Hepatocyte (in vitro differentiated cells): ENCODE measurements at regions not wholly inside any gene's neighbourhood (a gene's known extent, or its start where the extent isn't known, plus 50 kb on each side); places are given as distances from the start of the nearest gene placed in this dataset.

Experiments
- DNase-seq: peaks from one replicate; pipeline ENCODE4 v3.0.0-alpha.2; 2016; ENCODE audit warnings: low spot score
- H2AFZ ChIP-seq: fragments of 200-600 bp; sonication (generic); 2 replicates; pipeline ENCODE4 v1.6.0; 2016; ENCODE audit warnings: antibody characterized with exemption, mild to moderate bottlenecking
- H3K27ac ChIP-seq: fragments of 200-600 bp; sonication (generic); 2 replicates; pipeline ENCODE4 v1.5.1; 2016; ENCODE audit warnings: mild to moderate bottlenecking
- H3K27me3 ChIP-seq: fragments of 200-600 bp; sonication (generic); 2 replicates; pipeline ENCODE4 v1.6.1; 2016
- H3K36me3 ChIP-seq: fragments of 200-600 bp; sonication (generic); replicated peaks from 2 replicates; pipeline ENCODE4 v1.5.1; 2016; ENCODE audit warnings: low read depth; ENCODE audit not compliant: insufficient read depth
- H3K4me1 ChIP-seq: fragments of 200-600 bp; sonication (generic); 2 replicates; pipeline ENCODE4 v1.5.1; 2016; ENCODE audit warnings: mild to moderate bottlenecking, moderate library complexity; ENCODE audit not compliant: insufficient read depth
- H3K4me2 ChIP-seq: fragments of 200-600 bp; sonication (generic); 2 replicates; pipeline ENCODE4 v1.6.0; 2016
- H3K4me3 ChIP-seq: fragments of 200-600 bp; sonication (generic); 2 replicates; pipeline ENCODE4 v1.5.1; 2016; ENCODE audit warnings: mild to moderate bottlenecking
- H3K79me2 ChIP-seq: fragments of 200-600 bp; sonication (generic); 2 replicates; pipeline ENCODE4 v1.6.0; 2017; ENCODE audit warnings: mild to moderate bottlenecking
- H3K9me2 ChIP-seq: fragments of 200-600 bp; sonication (generic); replicated peaks from 2 replicates; pipeline ENCODE4 v1.6.0; 2017; ENCODE audit warnings: mild to moderate bottlenecking; ENCODE audit not compliant: insufficient read depth
- H3K9me3 ChIP-seq: fragments of 200-600 bp; sonication (generic); 2 replicates; pipeline ENCODE4 v1.5.1; 2016; ENCODE audit warnings: low read depth, mild to moderate bottlenecking
- H4K20me1 ChIP-seq: fragments of 200-600 bp; sonication (generic); 2 replicates; pipeline ENCODE4 v1.6.0; 2016; ENCODE audit warnings: mild to moderate bottlenecking; ENCODE audit not compliant: insufficient read depth, poor library complexity, severe bottlenecking
- CTCF ChIP-seq: fragments of 200-600 bp; sonication (generic); IDR thresholded peaks from 2 replicates; pipeline ENCODE4 v1.5.1; 2016; ENCODE audit warnings: antibody characterized with exemption, mild to moderate bottlenecking; ENCODE audit not compliant: poor library complexity
- EZH2 ChIP-seq: fragments of 200-600 bp; sonication (generic); IDR thresholded peaks from 2 replicates; pipeline ENCODE4 v1.6.1; 2016; ENCODE audit warnings: antibody characterized with exemption, mild to moderate bottlenecking, borderline replicate concordance
- EZH2phosphoT487 ChIP-seq: fragments of 200-600 bp; sonication (generic); IDR thresholded peaks from one replicate; pipeline ENCODE4 v1.6.1; 2018; ENCODE audit warnings: antibody characterized with exemption, mild to moderate bottlenecking, low read depth, moderate library complexity; ENCODE audit not compliant: unreplicated experiment, severe bottlenecking
- WGBS: methylation state at CpG from one replicate; pipeline ENCODE4 v1.1.6; 2016; ENCODE audit warnings: low lambda C conversion rate; ENCODE audit errors: missing lambda C conversion rate; 5-methylcytosine and 5-hydroxymethylcytosine counted together

- no peak overlapping the region for H3K4me3 ChIP-seq
- H4K20me1 ChIP-seq = no peaks in the 10 kb centered on the region
- TF ChIP-seq EZH2phosphoT487 (no peak), EZH2 (no peak), CTCF (no peak)
- no peaks in the 10 kb centered on the region for H3K9me2 ChIP-seq
- no peak overlapping the region for H2AFZ ChIP-seq
- no peaks in the 10 kb centered on the region for H3K36me3 ChIP-seq
- no peaks in the 10 kb centered on the region for H3K9me3 ChIP-seq
- H3K79me2 ChIP-seq = no peaks in the 10 kb centered on the region
- H3K4me1 ChIP-seq = no peaks in the 10 kb centered on the region
- no peak overlapping the region for H3K27ac ChIP-seq
- no peaks in the 10 kb centered on the region for H3K27me3 ChIP-seq
- 88% methylated on average over 4 of the region's 4 CpGs for WGBS
- H3K4me2 ChIP-seq = no peak overlapping the region
- DNase-seq = no peak
Measured at GRCh38 chr2:144159240-144159639, 360.7 kb downstream of the ZEB2 start.

- H2AFZ ChIP-seq = no peak overlapping the region
- H3K4me3 ChIP-seq = no peak overlapping the region
- no peaks in the 10 kb centered on the region for H3K9me3 ChIP-seq
- no peaks in the 10 kb centered on the region for H3K27me3 ChIP-seq
- H3K4me2 ChIP-seq = no peak overlapping the region
- no peaks in the 10 kb centered on the region for H3K79me2 ChIP-seq
- DNase-seq = no peak
- no peaks in the 10 kb centered on the region for H4K20me1 ChIP-seq
- 97% methylated on average over 2 of the region's 2 CpGs for WGBS
- TF ChIP-seq EZH2phosphoT487 = no peak
- no peak for TF ChIP-seq EZH2
- H3K4me1 ChIP-seq = no peaks in the 10 kb centered on the region
- no peaks in the 10 kb centered on the region for H3K36me3 ChIP-seq
- H3K9me2 ChIP-seq = no peaks in the 10 kb centered on the region
- no peak overlapping the region for H3K27ac ChIP-seq
Measured at GRCh38 chr2:144158096-144158495, 361.8 kb downstream of the ZEB2 start.

- Histone ChIP-seq H3K4me3 (no peak overlapping the region), H3K27me3 (no peaks in the 10 kb centered on the region), H3K27ac (no peak overlapping the region), H3K9me3 (no peaks in the 10 kb centered on the region), H3K4me2 (no peak overlapping the region), H3K36me3 (no peaks in the 10 kb centered on the region), H3K79me2 (no peaks in the 10 kb centered on the region), H2AFZ (no peak overlapping the region), H3K9me2 (no peaks in the 10 kb centered on the region), H3K4me1 (peaks cover 6% of the 10 kb centered on the region), H4K20me1 (no peaks in the 10 kb centered on the region)
- no peak for DNase-seq
- TF ChIP-seq CTCF = no peak
- no peak for TF ChIP-seq EZH2phosphoT487
- no peak for TF ChIP-seq EZH2
- 86% methylated on average over 6 of the region's 6 CpGs for WGBS
Measured at GRCh38 chr2:144156736-144157640, 362.9 kb downstream of the ZEB2 start.

GRCh38 chr2:144154205-144154604 lies 365.7 kb downstream of the ZEB2 start:
- Histone ChIP-seq H3K4me3 (no peak overlapping the region), H3K4me2 (no peak overlapping the region), H3K36me3 (no peaks in the 10 kb centered on the region), H3K27ac (no peak overlapping the region), H4K20me1 (no peaks in the 10 kb centered on the region), H3K9me2 (no peaks in the 10 kb centered on the region), H3K79me2 (no peaks in the 10 kb centered on the region), H3K9me3 (no peaks in the 10 kb centered on the region), H2AFZ (no peak overlapping the region), H3K27me3 (no peaks in the 10 kb centered on the region), H3K4me1 (peaks cover 6% of the 10 kb centered on the region)
- TF ChIP-seq EZH2phosphoT487 = no peak
- TF ChIP-seq EZH2 = no peak
- TF ChIP-seq CTCF = no peak
- no peak for DNase-seq
- 91% methylated on average over 2 of the region's 2 CpGs for WGBS
